ENCODE measurements at regions not wholly inside any gene's neighbourhood (a gene's known extent, or its start where the extent isn't known, plus 50 kb on each side); places are given as distances from the start of the nearest gene placed in this dataset.

GRCh38 chr6:92011681-92012245 lies 1407.6 kb downstream of the EPHA7 start:
- in situ Hi-C loops (cut with MboI; ENCODE audit: low pct_unique_long_range_greater_than_20kb, low sequenced_read_pairs, unreplicated experiment), result no loop called here
- DNase-seq (ENCODE audit: low spot score), result no peak
- no peak for TF ChIP-seq CTCF (IDR thresholded peaks at IDR 0.05; ENCODE audit: extremely low read depth, insufficient read depth, missing control alignments)

GRCh38 chr6:92008757-92009502 lies 1410.4 kb downstream of the EPHA7 start:
- in situ Hi-C loops (cut with MboI; ENCODE audit: low pct_unique_long_range_greater_than_20kb, low sequenced_read_pairs, unreplicated experiment), result no loop called here
- DNase-seq (ENCODE audit: low spot score), result no peak
- no peak for TF ChIP-seq CTCF (IDR thresholded peaks at IDR 0.05; ENCODE audit: extremely low read depth, insufficient read depth, missing control alignments)

- in situ Hi-C loops (cut with MboI; ENCODE audit: low pct_unique_long_range_greater_than_20kb, low sequenced_read_pairs, unreplicated experiment), result no loop called here
- no peak for TF ChIP-seq CTCF (IDR thresholded peaks at IDR 0.05; ENCODE audit: extremely low read depth, insufficient read depth, missing control alignments)
Observed at GRCh38 chr6:92000112-92000511, 1413.2 kb upstream of the MAP3K7 start.

GRCh38 chr6:91994787-91995186 lies 1407.9 kb upstream of the MAP3K7 start:
- no peak for DNase-seq (ENCODE audit: low spot score)
- in situ Hi-C loops (cut with MboI; ENCODE audit: low pct_unique_long_range_greater_than_20kb, low sequenced_read_pairs, unreplicated experiment), result no loop called here
- TF ChIP-seq CTCF (IDR thresholded peaks at IDR 0.05; ENCODE audit: extremely low read depth, insufficient read depth, missing control alignments), result no peak

More at GRCh38 chr6:92000112-92000511, 1413.2 kb upstream of the MAP3K7 start:
- no peak for DNase-seq (ENCODE audit: low spot score)

GRCh38 chr6:91982559-91982958 lies 1395.7 kb upstream of the MAP3K7 start:
- no peak for DNase-seq (ENCODE audit: low spot score)
- in situ Hi-C loops (cut with MboI; ENCODE audit: low pct_unique_long_range_greater_than_20kb, low sequenced_read_pairs, unreplicated experiment), result no loop called here
- TF ChIP-seq CTCF (IDR thresholded peaks at IDR 0.05; ENCODE audit: extremely low read depth, insufficient read depth, missing control alignments), result no peak

GRCh38 chr6:91976797-91977196 lies 1389.9 kb upstream of the MAP3K7 start:
- in situ Hi-C loops (cut with MboI; ENCODE audit: low pct_unique_long_range_greater_than_20kb, low sequenced_read_pairs, unreplicated experiment), result no loop called here

More at GRCh38 chr6:91976797-91977196, 1389.9 kb upstream of the MAP3K7 start:
- no peak for DNase-seq (ENCODE audit: low spot score)
- TF ChIP-seq CTCF (IDR thresholded peaks at IDR 0.05; ENCODE audit: extremely low read depth, insufficient read depth, missing control alignments), result no peak

Measured in GM13977 (cell line).